ENCODE measurements at regions not wholly inside any gene's neighbourhood (a gene's known extent, or its start where the extent isn't known, plus 50 kb on each side); places are given as distances from the start of the nearest gene placed in this dataset.
"Not testable (repeated sequence)": the region's sequence is repeated elsewhere in the genome, so short reads cannot be mapped to it uniquely, and the experiment has no call there.

DNA sequence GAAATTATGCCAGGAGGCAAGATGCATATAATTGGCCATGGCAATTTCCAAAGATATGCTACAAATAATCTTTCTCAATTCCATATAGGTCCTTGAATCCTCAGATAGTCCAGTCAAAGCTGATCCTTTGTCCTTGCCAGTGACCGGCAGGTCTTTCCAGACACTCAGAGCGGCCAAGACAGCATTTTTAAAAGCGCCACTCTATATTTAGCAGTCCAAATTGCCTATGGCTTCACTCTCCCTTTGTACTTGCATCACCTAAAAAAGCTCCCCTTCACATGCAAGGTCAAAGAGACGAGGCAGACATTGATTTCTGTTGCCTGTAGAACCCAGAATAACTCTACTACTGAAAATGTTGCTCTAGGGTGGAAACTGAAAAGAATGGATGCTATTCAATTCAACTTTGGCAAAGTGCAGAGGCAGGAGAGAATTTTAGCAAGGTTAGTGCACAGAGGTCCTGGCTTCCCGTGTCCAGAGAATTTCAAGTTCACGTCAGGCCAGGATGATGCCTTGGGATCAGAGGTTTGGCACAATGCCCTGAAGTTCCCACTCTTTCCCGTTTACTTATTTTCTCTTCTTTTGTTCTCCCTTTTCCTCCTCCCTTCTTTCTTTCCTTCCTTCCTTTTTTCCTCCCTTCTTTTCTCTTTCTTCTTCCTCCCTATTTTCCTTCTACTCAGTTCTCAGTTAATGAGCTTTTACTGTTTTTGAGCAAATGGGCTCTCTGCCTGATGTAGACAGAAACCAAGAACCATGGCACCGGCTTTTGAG, 108.5 kb downstream of the KCNK1 start:
- DNase-seq (ENCODE audit: low spot score): no peak

DNA sequence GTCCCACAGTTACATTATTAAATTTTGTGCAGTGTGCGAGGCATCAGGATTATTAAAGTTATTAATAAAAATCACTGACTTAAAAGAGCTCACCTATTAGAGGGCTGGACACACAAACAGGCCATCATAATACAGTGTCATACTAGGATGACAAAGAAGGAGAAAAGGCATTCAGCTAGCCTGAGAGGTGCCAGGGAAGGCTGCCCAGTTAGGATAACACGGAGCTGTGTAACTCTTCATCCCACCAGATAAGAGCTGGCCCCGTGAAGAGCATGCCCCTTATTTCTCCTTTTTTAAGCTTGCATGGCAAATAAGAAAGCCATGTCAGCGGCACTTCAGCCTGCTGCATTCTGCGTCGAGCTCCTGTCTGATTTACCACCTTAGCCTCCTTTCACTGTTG, 109.5 kb downstream of the KCNK1 start:
- no peak for DNase-seq (ENCODE audit: low spot score)

DNA sequence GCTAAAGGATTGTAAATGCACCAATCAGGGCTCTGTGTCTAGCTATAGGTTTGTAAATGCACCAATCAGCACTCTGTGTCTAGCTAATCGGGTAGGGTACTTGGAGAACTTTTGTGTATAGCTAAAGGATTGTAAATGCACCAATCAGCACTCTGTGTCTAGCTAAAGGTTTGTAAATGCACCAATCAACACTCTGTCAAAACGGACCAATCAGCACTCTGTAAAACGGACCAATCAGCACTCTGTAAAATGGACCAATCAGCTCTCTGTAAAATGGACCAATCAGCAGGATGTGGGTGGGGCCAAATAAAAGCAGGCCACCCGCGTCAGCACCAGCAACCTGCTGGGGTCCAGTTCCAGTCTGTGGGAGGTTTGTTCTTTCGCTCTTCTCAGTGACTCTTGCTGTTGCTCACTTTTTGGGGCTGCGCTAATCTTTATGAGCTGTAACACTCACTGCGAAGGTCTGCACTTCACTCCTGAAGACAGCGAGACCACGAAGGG, 110.3 kb downstream of the KCNK1 start:
- DNase-seq (ENCODE audit: low spot score): not testable (repeated sequence)

DNA sequence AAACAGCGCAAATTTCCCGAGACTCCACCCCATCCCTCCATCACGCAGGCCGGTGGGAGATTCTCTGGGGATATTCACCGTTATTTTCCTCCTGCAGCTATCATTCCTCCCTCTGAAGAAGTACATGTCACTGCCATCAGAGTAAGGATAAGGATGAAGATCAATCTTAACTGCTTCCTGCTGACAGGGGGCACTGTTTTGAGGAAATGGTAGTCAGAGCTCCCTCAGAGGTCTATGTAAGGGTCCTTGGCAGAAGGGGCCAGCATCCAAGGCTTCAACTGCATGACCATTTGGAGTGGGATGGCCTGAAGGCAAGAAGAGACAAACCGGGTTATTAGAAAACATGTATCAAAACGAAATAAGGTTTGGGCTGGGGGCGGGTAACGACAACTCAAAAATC, 111.5 kb downstream of the KCNK1 start:
- no peak for DNase-seq (ENCODE audit: low spot score)

DNA sequence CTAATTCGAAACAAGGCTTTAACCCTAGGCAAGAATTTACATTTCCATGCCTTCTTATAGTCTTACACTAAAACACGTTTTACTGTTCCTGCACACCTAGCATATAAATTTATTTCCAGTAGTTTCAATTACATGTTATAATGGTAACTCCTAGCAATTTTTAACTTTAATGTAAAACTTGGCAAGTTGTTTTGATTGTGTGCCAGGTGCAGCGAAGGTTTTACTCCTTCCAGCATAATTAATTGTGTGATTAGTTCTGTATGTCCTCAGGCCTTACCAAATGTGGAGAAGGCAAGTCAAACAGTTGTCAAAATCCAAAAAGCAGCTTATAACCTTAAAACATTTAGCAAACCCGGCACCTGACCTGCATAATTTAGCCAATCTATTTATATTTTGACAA, 114.8 kb downstream of the KCNK1 start:
- no peak for DNase-seq (ENCODE audit: low spot score)

DNA sequence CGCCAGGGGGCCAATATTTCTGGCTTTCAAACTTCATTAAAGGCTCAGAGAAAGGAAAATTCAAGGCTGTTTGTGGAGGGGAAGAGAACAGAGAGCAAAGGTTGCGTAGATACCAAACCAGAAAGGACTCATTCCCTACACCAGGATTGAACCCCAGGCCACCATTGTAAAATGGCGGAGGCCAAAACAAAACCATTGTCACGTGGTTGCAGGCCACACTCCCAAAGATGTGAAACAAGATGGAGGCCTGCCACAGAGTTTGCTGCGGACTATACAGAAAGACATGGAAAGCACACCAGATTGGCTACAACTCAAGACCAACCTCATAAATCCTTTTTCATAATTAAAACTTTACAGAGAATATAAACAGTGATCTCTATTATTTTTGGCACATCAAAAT, 116.5 kb downstream of the KCNK1 start:
- DNase-seq (ENCODE audit: low spot score): no peak

DNA sequence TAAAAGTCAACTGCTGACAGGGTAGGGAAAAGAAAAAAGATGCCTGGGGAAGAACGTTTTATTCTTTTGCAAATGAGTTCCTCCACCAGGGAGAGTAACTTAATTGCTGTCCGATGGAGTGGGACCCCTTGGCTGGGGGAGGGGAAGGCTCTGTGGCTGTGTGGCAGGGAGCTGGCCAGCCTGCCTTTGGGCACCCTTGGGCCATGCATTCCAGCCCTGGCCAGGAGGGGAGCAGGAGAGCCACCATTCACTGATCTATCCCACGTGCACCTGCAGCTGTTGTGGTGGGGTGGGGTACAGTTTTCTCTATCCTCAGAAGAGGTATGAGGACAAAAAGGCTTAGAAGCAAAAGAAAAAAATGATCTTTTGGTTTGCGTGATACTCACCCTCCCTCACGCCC, 116.9 kb downstream of the KCNK1 start:
- no peak for DNase-seq (ENCODE audit: low spot score)

DNA sequence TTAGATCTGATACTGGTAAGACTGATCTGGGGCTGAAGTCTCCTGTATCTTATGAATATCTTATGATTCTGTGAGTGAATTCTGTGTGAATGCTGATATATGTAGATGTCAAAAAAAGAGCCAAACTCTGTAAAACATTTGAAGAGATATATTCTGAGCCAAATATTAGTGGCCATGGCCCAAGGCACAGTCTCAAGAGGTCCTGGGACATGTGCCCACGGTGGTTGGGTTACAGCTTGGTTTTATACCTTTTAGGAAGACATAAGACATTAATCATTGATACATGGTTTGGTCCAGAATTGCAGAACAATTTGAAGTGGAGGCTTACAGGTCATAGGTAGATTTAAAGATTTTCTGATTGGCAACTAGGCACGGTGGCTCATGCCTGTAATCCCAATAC, 118.3 kb downstream of the KCNK1 start:
- DNase-seq (ENCODE audit: low spot score): no peak

DNA sequence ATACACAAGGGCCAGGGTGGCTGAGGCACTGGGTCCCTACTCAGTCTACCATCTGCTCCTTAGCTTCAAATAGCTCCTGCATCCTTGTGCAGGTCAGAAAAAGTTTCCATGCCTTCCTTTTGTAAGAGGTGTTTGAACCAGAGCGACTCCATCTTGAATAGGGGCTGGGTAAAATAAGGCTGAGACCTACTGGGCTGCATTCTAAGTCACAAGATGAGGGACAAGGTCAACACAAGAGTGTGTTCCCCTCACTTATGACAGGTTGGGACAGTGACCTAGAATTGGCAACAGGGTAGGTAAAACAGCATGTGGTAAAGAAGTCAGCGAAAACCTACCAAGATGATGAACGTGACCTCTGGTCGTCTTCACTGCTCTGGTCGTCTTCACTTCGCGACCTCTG, 120.5 kb downstream of the KCNK1 start:
- DNase-seq (ENCODE audit: low spot score): no peak

DNA sequence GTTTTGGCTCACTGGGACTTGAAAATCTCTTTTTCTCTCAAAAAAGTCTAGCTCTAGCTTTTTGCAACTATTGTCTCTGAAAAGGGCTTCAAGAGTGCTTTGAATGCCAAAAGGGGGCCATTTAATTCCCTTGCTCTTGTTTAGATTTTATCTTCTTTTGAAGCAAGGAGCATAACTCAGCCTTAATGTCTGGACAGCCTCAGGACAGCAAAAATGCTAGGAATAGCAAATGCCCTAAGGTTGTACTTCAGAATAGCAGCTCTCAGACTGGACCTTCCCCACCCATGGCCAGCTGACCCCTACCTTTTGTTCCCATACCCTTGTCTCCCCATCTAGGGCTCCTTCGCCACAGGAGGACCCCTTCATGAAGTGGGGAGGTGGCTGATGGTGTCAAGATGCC, 121.4 kb downstream of the KCNK1 start:
- DNase-seq (ENCODE audit: low spot score): no peak

DNA sequence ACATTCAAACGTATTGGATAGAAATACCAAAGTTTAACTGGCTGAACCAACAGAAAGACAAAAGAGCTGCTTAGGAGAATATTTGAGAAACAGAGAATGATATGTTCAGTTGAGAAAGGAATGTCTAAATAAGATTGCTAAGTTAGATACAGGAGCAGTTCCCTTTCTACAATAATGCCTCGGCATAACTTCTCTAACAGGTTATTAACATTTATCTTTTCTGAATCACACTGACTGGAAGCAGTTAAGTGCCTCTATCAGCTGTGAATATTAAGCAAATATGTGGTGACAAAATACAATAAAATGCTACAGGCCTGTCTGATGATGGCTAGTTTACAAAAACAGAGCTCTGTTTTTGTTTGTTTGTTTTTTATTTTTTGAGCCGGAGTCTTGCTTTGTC, 121.9 kb downstream of the KCNK1 start:
- DNase-seq (ENCODE audit: low spot score): no peak

DNA sequence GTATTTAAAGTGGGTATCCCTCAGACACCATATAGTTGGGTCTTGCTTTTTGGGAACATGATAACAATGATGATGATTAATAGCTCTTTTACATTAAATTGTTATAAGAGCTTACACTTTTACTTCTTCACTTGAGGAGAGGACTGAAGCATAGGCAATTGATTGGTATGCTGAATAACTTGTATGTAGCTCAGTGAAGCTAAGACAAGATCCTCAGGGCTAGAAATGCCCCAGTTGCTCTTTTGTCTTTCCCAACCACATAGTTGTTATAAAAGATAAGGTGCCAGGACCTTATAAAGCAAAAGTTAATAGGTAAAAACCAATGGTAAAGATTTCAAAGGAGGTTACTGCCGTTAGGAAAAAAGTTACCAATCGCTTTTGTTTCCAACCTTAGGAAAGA, 123.4 kb downstream of the KCNK1 start:
- no peak for DNase-seq (ENCODE audit: low spot score)

DNA sequence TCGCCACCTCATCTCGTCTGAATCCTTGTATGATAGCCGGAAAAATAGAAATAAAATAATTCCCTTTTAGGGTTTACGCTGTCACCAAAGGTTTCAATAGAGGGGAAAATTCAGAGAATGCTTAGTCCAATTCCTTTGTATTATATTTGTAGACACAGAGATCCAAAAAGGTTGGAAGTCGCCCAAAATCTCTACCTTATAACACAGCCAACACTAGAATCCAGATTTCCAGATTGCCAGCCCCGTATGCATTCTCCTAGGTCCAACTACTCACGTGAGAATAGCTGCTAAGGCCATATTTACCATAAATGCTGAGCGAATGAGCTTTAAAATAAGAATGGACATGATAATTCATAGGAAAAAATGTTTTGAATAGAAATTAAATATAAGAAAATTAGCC, 124.5 kb downstream of the KCNK1 start:
- DNase-seq (ENCODE audit: low spot score): no peak

DNA sequence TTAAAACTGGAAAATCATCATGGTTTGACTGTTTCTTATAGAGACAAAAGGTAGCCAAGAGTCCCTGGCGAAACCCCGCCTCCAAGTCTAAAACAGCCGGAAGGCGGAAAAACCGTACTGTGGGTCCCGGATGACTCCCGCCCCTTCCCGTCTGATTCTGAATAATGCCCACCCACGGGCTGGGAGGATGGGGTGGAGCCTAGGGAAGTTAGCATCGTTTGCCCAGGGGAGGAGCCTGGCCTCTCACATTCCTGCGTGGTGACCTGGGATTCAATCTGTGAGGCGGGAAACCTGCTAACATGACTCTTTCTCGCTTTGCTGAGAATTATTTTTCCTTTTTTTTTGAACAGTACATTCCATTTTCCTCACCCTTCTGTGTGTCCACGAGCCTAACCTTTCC, 124.9 kb downstream of the KCNK1 start:
- no peak for DNase-seq (ENCODE audit: low spot score)

DNA sequence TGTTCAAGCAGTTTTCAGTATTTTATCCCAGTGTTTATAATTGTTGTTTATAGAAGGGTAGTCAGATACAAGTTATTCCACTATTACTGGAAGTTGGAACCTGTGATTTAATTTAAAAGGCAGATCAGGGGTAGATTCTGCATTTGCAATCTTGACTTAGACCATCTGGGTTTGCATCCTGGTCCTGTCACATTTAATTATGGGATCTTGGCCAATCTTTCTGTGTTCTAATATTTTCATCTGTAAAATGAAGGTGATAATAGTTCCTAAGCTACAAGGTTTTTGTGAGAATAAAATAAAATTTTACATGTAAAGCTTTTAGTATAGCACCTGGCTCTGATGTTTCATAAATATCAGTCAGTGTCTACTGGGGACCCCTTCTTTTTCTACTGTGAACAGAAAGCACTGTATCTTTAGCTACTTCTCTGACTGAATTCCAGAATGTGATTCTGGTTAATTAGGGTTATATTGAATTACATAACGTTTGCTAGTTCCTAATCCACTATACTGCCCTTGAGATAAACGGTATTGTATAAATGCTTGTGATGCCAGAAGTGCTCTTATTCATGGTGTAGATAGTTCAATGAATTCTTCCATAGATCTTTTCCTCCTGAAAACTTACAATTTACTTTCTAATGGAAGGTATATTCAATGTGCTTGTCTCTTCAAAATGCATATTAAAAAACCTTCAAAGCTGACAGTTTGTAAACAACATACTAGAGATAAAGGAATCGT, 131.0 kb downstream of the KCNK1 start:
- DNase-seq (ENCODE audit: low spot score): no peak

DNA sequence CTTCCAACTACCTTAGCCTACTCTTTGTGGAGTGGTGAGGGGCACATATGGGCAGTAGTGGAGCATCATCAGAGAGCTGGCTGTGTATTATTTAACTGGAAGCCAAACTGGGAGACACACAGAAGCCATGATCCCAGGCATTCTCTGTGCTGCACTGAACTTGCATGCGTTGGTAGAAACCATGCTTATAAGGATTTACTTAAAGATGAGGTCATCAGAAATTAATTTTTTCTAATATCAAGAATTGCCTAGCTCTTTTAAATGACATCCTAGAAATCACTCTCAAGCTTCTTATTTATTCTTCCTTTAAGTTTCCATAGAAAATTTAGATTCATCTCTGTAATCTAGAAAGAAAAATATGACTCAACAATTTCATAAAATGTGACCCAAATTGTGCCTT, 136.2 kb downstream of the KCNK1 start:
- DNase-seq (ENCODE audit: low spot score): no peak

DNA sequence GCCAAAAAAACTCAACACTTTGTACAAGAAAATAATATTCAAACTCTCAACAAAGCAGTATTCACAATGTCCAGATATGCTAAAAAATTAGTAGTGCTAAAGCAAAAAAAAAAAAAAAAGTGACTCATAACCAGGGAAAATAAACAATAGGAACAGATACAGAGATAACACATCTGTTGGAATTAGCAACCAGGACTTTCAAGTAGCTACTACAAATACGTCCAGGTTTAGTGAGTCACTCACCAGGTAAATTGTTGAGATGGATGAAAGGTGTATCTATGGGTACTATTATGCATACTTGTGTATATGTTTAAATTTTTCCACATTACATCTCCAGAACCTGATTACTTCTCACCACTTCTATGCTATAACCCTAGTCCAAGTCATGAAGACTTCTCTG, 144.8 kb upstream of the SLC35F3 start:
- peak; percentile 16 for DNase-seq (ENCODE audit: low spot score)

DNA sequence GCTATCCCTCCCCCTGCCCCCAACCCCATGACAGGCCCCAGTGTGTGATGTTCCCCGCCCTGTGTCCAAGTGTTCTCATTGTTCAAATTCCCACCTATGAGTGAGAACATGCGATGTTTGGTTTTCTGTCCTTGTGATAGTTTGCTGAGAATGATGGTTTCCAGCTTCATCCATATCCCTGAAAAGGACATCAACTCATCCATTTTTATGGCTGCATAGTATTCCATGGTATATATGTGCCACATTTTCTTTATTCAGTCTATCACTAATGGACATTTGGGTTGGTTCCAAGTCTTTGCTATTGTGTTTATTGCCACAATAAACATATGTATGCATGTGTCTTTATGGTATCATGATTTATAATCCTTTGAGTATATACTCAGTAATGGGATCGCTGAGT, 140.2 kb upstream of the SLC35F3 start:
- DNase-seq (ENCODE audit: low spot score): not testable (repeated sequence)

DNA sequence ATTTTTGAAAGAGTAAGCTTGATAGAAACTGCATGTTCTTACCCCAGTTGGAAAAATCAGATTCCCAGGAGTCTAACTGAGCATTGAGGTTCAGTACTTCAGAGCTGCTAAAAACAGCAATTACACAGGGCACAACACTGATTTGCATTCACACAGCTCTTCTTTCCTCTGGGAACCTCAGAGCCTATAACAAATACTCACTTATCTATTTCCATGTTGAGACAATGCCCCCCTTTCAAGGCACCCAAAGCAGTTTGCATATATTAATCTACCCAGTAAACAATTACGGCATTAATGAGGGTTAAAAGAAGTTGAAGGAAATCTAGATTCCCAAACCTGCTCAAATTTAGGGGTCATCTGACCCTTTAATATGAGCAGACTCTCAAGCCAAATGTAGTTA, 126.9 kb upstream of the SLC35F3 start:
- DNase-seq (ENCODE audit: low spot score): no peak

DNA sequence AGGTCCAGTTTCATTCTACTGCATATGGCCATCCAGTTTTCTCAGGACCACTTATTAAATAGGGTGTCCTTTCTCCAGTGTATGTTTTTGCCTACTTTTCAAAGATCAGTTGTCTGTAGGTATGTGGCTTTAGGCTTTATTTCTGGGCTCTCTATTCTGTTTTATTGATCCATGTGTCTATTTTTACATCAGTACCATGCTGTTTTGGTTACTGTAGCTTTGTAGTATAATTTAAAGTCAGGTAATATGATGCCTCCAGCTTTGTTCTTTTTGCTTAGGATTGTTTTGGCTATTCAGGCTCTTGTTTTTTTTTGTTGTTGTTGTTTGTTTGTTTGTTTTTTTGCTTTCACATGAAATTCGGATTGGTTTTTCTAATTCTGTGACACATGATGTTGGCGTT, 124.4 kb upstream of the SLC35F3 start:
- DNase-seq (ENCODE audit: low spot score): no peak

DNA sequence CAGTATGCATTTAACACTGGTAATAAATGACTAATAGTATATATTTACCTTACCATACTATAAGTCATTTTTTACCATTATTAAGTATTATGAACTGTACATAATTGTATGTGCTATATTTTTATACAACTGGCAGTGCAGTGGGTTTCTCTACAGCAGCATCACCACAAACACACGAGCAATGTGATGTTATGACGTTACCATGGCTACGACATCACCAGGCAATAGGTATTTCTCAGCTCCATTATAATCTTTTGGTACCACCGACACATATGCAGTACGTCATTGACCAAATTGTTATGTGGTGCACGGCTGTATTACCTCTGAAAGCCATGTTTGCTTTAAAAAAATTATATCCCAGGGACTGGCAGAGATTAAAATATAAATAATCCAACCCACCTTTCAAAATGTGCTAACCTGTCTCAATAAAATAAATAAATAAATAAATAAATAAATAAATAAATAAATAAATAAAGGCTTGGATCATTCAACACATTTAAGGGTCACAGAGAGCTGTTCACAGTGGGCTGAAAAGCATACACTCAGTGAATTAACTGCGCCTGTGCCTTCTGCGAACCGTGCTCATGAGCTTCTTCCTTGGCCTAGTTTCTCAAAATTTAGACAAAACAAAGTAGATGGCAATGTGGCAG, 121.4 kb upstream of the SLC35F3 start:
- no peak for DNase-seq (ENCODE audit: low spot score)

DNA sequence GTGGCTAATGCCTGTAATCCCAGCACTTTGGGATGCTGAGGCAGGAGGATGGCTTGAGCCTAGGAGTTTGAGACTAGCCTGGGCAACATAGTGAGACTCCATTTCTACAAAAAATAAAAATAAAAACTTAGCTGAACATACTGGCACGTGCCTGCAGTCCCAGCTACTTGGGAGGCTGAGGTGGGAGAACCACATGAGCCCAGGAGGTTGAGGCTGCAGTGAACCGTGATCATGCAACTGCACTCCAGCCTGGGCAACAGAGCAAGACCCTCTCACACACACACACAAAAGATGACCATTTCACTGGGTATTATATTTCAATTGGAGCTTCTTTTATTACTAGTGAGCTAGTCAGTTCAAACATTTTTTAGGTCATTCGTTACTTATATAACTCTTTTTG, 116.9 kb upstream of the SLC35F3 start:
- DNase-seq (ENCODE audit: low spot score): no peak

DNA sequence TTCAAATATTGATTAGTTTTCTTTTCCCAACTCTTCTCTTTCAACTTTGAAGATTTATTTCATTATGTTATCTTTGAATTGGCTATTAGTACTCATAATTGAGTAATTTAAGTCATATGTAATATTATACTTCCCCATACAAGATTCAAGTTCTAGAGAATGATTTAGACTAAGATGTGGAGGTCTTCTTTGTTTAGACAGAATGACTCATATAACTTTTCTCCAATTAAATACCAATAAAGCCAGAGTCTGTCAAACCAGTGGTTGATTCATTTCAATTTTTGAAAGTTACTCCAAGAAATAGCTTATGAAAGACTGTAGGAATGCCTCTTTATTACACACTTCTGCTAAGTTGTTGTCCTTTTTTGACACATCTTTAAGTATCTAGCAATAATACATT, 115.8 kb upstream of the SLC35F3 start:
- peak; percentile 16 for DNase-seq (ENCODE audit: low spot score)

Data from A172 (cell line).